ENCODE measurements at regions not wholly inside any gene's neighbourhood (a gene's known extent, or its start where the extent isn't known, plus 50 kb on each side); places are given as distances from the start of the nearest gene placed in this dataset.
A peak's percentile ranks its signal among the peaks of the same experiment; 100 is the strongest.

GRCh38 chr3:81910244-81910852, 148.9 kb upstream of the GBE1 start:
- Mint-ChIP-seq H3K9me3 (no peaks in the 10 kb centered on the region), H3K27ac (no peak overlapping the region), H3K36me3 (ENCODE audit: low read depth) (no peaks in the 10 kb centered on the region), H3K4me1 (no peaks in the 10 kb centered on the region), H3K4me3 (no peak overlapping the region), H3K27me3 (peaks cover 2% of the 10 kb centered on the region)
- no peak for DNase-seq
- ATAC-seq (ENCODE audit: low read depth): peak; percentile 42
- ChIA-PET POLR2A (no interaction called here), CTCF (interaction anchor here (1.0 to 2.6 kb wide), 4 partner anchors 10 to 29 kb away, joined by 3 to 11 read pairs (median 8); no protein-coding TSS in a partner anchor)
- TF ChIP-seq CTCF (IDR thresholded peaks at IDR 0.05): peak; percentile 57
- intact Hi-C loops (cut with micrococcal nuclease): loop anchor here (1.0 to 10.0 kb wide), 2 partner anchors 223 to 416 kb away; no protein-coding TSS in a partner anchor

- Mint-ChIP-seq H3K9me3 (no peaks in the 10 kb centered on the region), H3K27ac (no peak overlapping the region), H3K4me3 (no peak overlapping the region), H3K4me1 (no peaks in the 10 kb centered on the region), H3K36me3 (ENCODE audit: low read depth) (no peaks in the 10 kb centered on the region), H3K27me3 (peaks cover 2% of the 10 kb centered on the region)
- ATAC-seq (ENCODE audit: low read depth): no peak
- no peak for TF ChIP-seq CTCF (IDR thresholded peaks at IDR 0.05)
- POLR2A ChIA-PET: no interaction called here
- DNase-seq: no peak
- intact Hi-C loops (cut with micrococcal nuclease): loop anchor here (1.0 to 10.0 kb wide), 2 partner anchors 224 to 415 kb away; no protein-coding TSS in a partner anchor
- CTCF ChIA-PET: interaction anchor here (0.8 to 2.6 kb wide), 5 partner anchors 10 to 222 kb away, joined by 3 to 11 read pairs (median 4); no protein-coding TSS in a partner anchor
Measured at GRCh38 chr3:81909796-81910195, 148.4 kb upstream of the GBE1 start.

GRCh38 chr3:81908561-81908960, 147.1 kb upstream of the GBE1 start:
- Mint-ChIP-seq H3K36me3 (ENCODE audit: low read depth) (no peaks in the 10 kb centered on the region), H3K4me1 (no peaks in the 10 kb centered on the region), H3K27ac (no peak overlapping the region), H3K4me3 (no peak overlapping the region), H3K9me3 (no peaks in the 10 kb centered on the region), H3K27me3 (peaks cover 2% of the 10 kb centered on the region)
- no peak for TF ChIP-seq CTCF (IDR thresholded peaks at IDR 0.05)
- ATAC-seq (ENCODE audit: low read depth) (no peak), DNase-seq (no peak)
- intact Hi-C loops (cut with micrococcal nuclease): no loop called here
- POLR2A ChIA-PET: no interaction called here
- CTCF ChIA-PET: no interaction called here

GRCh38 chr3:81898336-81898735, 136.9 kb upstream of the GBE1 start:
- no peaks in the 10 kb centered on the region for H3K27me3 Mint-ChIP-seq
- POLR2A ChIA-PET: no interaction called here
- intact Hi-C loops (cut with micrococcal nuclease): no loop called here
- no peaks in the 10 kb centered on the region for H3K36me3 Mint-ChIP-seq (ENCODE audit: low read depth)
- no peaks in the 10 kb centered on the region for H3K9me3 Mint-ChIP-seq
- DNase-seq (no peak), ATAC-seq (ENCODE audit: low read depth) (no peak)
- no peak overlapping the region for H3K27ac Mint-ChIP-seq
- H3K4me1 Mint-ChIP-seq: no peaks in the 10 kb centered on the region
- CTCF ChIA-PET: interaction anchor here (0.9 to 1.5 kb wide), 2 partner anchors 11 to 12 kb away, joined by 4 to 5 read pairs; no protein-coding TSS in a partner anchor
- H3K4me3 Mint-ChIP-seq: no peak overlapping the region
- TF ChIP-seq CTCF (IDR thresholded peaks at IDR 0.05): no peak

- no peaks in the 10 kb centered on the region for H3K27me3 Mint-ChIP-seq
- no peak overlapping the region for H3K27ac Mint-ChIP-seq
- no peaks in the 10 kb centered on the region for H3K4me1 Mint-ChIP-seq
- ChIA-PET CTCF (no interaction called here), POLR2A (no interaction called here)
- DNase-seq (no peak), ATAC-seq (ENCODE audit: low read depth) (no peak)
- H3K4me3 Mint-ChIP-seq: no peak overlapping the region
- H3K9me3 Mint-ChIP-seq: no peaks in the 10 kb centered on the region
- intact Hi-C loops (cut with micrococcal nuclease): no loop called here
- H3K36me3 Mint-ChIP-seq (ENCODE audit: low read depth): no peaks in the 10 kb centered on the region
- TF ChIP-seq CTCF (IDR thresholded peaks at IDR 0.05): no peak
Measured at GRCh38 chr3:81894598-81894997, 133.2 kb upstream of the GBE1 start.

All from activated B cell treated with CpG ODN at 0.5 μM for 24 hours (primary cell).